PC-3 (cell line): ENCODE measurements at regions not wholly inside any gene's neighbourhood (a gene's known extent, or its start where the extent isn't known, plus 50 kb on each side); places are given as distances from the start of the nearest gene placed in this dataset.

ENCODE experiments used
- ATAC-seq: fragments of 200-7000 bp; cut with Tn5 transposase; 2 replicates; pipeline ENCODE4 v1.9.1; 2020; ENCODE audit warnings: mild to moderate bottlenecking, moderate library complexity
- BruUV-seq: library from RNA; stranded (reverse); fragments of 400-500 nt; replicated peaks from 2 replicates; lab custom pipeline; 2021; lab: Mats Ljungman, UMichigan
- CTCF ChIA-PET: fragments of 300-600 bp; sonication (Branson Sonifier 250); formaldehyde crosslinking; loops from one replicate; lab custom pipeline; 2022; ENCODE audit warnings: antibody characterized with exemption; lab: Charles Lee
- POLR2A ChIA-PET: fragments of 300-600 bp; sonication (Branson Sonifier 250); formaldehyde crosslinking; loops from one replicate; lab custom pipeline; 2022; ENCODE audit warnings: antibody characterized with exemption; ENCODE audit not compliant: unreplicated experiment; lab: Charles Lee
- DNase-seq: peaks from one replicate; pipeline ENCODE4 v3.0.0-alpha.2; 2015
- H2AFZ ChIP-seq: fragments of 300-600 bp; sonication (generic); 2 replicates; pipeline ENCODE4 v1.6.0; 2016; ENCODE audit warnings: antibody characterized with exemption, low read length
- H3F3A ChIP-seq: fragments of 300-600 bp; sonication (generic); one replicate; pipeline ENCODE4 v1.6.0; 2017; ENCODE audit warnings: antibody characterized with exemption, low read length, control low read depth, mild to moderate bottlenecking; ENCODE audit not compliant: unreplicated experiment
- H3K27ac ChIP-seq: fragments of 300-600 bp; sonication (generic); 2 replicates; pipeline ENCODE4 v1.5.1; 2016; ENCODE audit warnings: mild to moderate bottlenecking, low read length
- H3K27me3 ChIP-seq: fragments of 300-600 bp; sonication (generic); 2 replicates; pipeline ENCODE4 v1.6.1; 2016; ENCODE audit warnings: low read length, mixed read lengths
- H3K36me3 ChIP-seq: fragments of 300-600 bp; sonication (generic); 2 replicates; pipeline ENCODE4 v1.6.1; 2016; ENCODE audit warnings: low read depth, mixed run types, low read length, mixed read lengths
- H3K4me1 ChIP-seq: fragments of 300-600 bp; sonication (generic); 2 replicates; pipeline ENCODE4 v1.5.1; 2016; ENCODE audit warnings: low read length; ENCODE audit not compliant: insufficient read depth
- H3K4me2 ChIP-seq: fragments of 300-600 bp; sonication (generic); 2 replicates; pipeline ENCODE4 v1.6.0; 2016; ENCODE audit warnings: low read length
- H3K4me3 ChIP-seq: fragments of 300-600 bp; sonication (generic); 2 replicates; pipeline ENCODE4 v1.5.1; 2016; ENCODE audit warnings: mild to moderate bottlenecking, low read length, mixed read lengths
- H3K79me2 ChIP-seq: fragments of 300-600 bp; sonication (generic); 2 replicates; pipeline ENCODE4 v1.6.1; 2017; ENCODE audit warnings: low read length, mixed read lengths
- H3K9ac ChIP-seq: fragments of 300-600 bp; sonication (generic); 2 replicates; pipeline ENCODE4 v1.6.0; 2016; ENCODE audit warnings: mild to moderate bottlenecking, low read length
- H3K9me2 ChIP-seq: fragments of 300-600 bp; sonication (generic); replicated peaks from 2 replicates; pipeline ENCODE4 v1.6.1; 2016; ENCODE audit warnings: mixed run types, low read length, mixed read lengths
- H3K9me3 ChIP-seq: fragments of 300-600 bp; sonication (generic); 2 replicates; pipeline ENCODE4 v1.6.1; 2016; ENCODE audit warnings: low read length, mixed read lengths
- H4K20me1 ChIP-seq: fragments of 300-600 bp; sonication (generic); 2 replicates; pipeline ENCODE4 v1.6.1; 2016; ENCODE audit warnings: low read length, mixed read lengths
- EZH2 ChIP-seq: fragments of 300-600 bp; sonication (generic); IDR thresholded peaks from one replicate; pipeline ENCODE4 v1.6.1; 2017; ENCODE audit warnings: antibody characterized with exemption, mild to moderate bottlenecking, low read length; ENCODE audit not compliant: unreplicated experiment
- EZH2phosphoT487 ChIP-seq: fragments of 300-600 bp; sonication (generic); IDR thresholded peaks from 2 replicates; pipeline ENCODE4 v1.6.1; 2018; ENCODE audit warnings: mild to moderate bottlenecking, antibody characterized with exemption, low read length, borderline replicate concordance
- intact Hi-C: fragments of 100-400 bp; cut with micrococcal nuclease; formaldehyde crosslinking; loops from 2 replicates; pipeline ENCODE4 v1.9.0; 2023
- TF ChIP-seq, protein P1 (sequence below): fragments of 300-600 bp; sonication (generic); conservative IDR thresholded peaks from 2 replicates; pipeline ENCODE4 v1.5.1; 2017; ENCODE audit warnings: antibody characterized with exemption, low read depth, mild to moderate bottlenecking, low read length

DNA sequence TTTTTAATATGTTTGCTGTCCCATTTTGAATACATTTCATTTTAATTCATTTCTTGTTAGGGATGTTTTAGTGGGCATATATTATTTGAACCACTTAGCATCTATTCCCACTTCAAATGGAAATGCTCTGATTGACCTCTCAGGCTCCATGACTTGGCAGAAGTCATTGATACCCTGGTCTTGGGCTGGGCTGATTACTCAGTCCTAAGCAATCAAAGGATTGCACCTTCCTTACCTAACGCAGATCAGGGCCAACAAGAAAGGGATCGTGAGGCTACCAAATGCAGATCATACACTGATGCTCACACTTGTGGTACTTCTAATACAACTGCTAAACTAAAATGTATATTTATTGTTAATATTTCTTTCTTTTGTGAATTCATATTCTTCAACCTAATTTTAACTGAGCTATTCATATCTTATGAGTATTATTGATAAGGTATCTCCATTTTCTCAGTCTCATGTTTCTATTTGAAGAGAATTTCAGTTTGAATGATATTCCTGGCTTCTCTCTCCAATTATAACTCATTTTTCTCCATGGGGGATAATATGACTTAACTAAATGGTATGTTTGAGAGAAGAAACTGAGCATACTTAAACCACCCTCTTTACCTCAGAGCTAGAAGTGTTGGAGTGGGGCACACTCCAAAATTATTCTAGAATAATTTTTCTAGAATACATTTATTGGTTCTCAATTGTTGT is 615.5 kb upstream of the ADAMTS5 start:
- H3K4me2 ChIP-seq: no peak overlapping the region
- no peak overlapping the region for H2AFZ ChIP-seq
- ChIA-PET CTCF (no interaction called here), POLR2A (interaction anchor here (0.7 kb wide), 1 partner anchor 194 kb away, joined by 4 read pairs; no protein-coding TSS in a partner anchor)
- no peak for DNase-seq
- H4K20me1 ChIP-seq: no peaks in the 10 kb centered on the region
- peaks cover 3% of the 10 kb centered on the region; the same call in 1 of the 2 replicates for H3K4me1 ChIP-seq
- no peaks in the 10 kb centered on the region for H3K79me2 ChIP-seq
- no peak overlapping the region for H3K27ac ChIP-seq
- H3K9me3 ChIP-seq: 0 out of 2 replicates have a peak, but pooled peaks cover 9% of the 10 kb centered on the region
- H3K36me3 ChIP-seq: no peaks in the 10 kb centered on the region
- H3K4me3 ChIP-seq: no peak overlapping the region
- no TSS peak for BruUV-seq
- H3K27me3 ChIP-seq: no peaks in the 10 kb centered on the region
- H3K9ac ChIP-seq: no peak overlapping the region
- TF ChIP-seq EZH2phosphoT487: no peak
- no peak for TF ChIP-seq EZH2
- TF ChIP-seq, protein P1, sequence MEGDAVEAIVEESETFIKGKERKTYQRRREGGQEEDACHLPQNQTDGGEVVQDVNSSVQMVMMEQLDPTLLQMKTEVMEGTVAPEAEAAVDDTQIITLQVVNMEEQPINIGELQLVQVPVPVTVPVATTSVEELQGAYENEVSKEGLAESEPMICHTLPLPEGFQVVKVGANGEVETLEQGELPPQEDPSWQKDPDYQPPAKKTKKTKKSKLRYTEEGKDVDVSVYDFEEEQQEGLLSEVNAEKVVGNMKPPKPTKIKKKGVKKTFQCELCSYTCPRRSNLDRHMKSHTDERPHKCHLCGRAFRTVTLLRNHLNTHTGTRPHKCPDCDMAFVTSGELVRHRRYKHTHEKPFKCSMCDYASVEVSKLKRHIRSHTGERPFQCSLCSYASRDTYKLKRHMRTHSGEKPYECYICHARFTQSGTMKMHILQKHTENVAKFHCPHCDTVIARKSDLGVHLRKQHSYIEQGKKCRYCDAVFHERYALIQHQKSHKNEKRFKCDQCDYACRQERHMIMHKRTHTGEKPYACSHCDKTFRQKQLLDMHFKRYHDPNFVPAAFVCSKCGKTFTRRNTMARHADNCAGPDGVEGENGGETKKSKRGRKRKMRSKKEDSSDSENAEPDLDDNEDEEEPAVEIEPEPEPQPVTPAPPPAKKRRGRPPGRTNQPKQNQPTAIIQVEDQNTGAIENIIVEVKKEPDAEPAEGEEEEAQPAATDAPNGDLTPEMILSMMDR: no peak
- no peaks in the 10 kb centered on the region for H3F3A ChIP-seq
- H3K9me2 ChIP-seq: no peaks in the 10 kb centered on the region
- intact Hi-C loops: no loop called here
- ATAC-seq: no peak

DNA sequence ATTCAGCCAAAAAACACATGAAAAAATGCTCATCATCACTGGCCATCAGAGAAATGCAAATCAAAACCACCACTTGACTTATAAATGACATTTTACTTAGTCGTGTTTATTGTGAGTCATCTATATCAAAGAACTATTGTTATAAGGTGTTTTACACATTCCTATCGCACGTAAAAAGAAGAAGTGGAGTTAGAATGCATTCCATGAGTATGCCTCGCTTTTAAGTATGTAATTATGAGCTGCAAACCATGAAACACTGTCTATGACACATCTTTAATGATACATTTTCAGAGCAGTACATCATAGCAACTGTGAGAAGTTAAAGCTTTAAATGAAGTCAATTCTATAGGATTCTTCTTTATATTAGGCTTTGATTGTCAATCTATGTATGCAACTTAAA is 614.3 kb upstream of the ADAMTS5 start:
- ChIA-PET CTCF (interaction anchor here (0.5 kb wide), 1 partner anchor 85 kb away, joined by 4 read pairs; no protein-coding TSS in a partner anchor), POLR2A (interaction anchor here (0.5 kb wide), 1 partner anchor 1928 kb away, joined by 3 read pairs; no protein-coding TSS in a partner anchor)
- Histone ChIP-seq H3K27ac (no peak overlapping the region), H3K4me3 (no peak overlapping the region), H3K27me3 (no peaks in the 10 kb centered on the region), H3K9me3 (0 out of 2 replicates have a peak, but pooled peaks cover 9% of the 10 kb centered on the region), H3K4me2 (no peak overlapping the region), H2AFZ (no peak overlapping the region), H3F3A (no peaks in the 10 kb centered on the region), H3K79me2 (no peaks in the 10 kb centered on the region), H3K9me2 (no peaks in the 10 kb centered on the region), H4K20me1 (no peaks in the 10 kb centered on the region), H3K36me3 (no peaks in the 10 kb centered on the region), H3K9ac (no peak overlapping the region), H3K4me1 (peaks cover 3% of the 10 kb centered on the region; the same call in 1 of the 2 replicates)
- ATAC-seq: peak; percentile 91
- intact Hi-C loops: loop anchor here (2.0 kb wide), 2 partner anchors 64 to 120 kb away; no protein-coding TSS in a partner anchor
- TF ChIP-seq EZH2 (no peak), EZH2phosphoT487 (no peak)
- TF ChIP-seq, protein P1: no peak
- DNase-seq: peak; percentile 71
- BruUV-seq: no TSS peak

DNA sequence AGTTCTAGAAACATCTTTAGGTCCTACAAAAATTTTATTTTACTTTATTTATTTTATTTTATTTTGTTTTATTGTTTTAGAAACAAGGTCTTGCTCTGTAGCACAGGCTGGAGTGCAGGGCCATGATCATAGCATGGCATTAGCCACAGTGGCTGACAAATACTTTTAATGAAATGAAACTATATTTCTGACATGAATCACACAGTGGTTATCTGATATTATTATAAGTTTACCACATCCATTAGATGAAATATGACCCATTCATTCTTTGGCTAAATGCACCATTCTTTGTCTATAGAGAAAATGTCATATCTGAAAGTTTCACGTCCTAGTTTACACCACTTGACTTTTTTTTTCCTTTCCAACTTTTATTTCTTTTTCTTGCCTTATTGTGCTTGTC is 613.4 kb upstream of the ADAMTS5 start:
- no peak overlapping the region for H3K4me3 ChIP-seq
- no peak overlapping the region for H2AFZ ChIP-seq
- no peaks in the 10 kb centered on the region for H3K36me3 ChIP-seq
- intact Hi-C loops: loop anchor here (2.0 kb wide), 2 partner anchors 65 to 121 kb away; no protein-coding TSS in a partner anchor
- 0 out of 2 replicates have a peak, but pooled peaks cover 9% of the 10 kb centered on the region for H3K9me3 ChIP-seq
- H3K9ac ChIP-seq: no peak overlapping the region
- DNase-seq (peak; percentile 58), ATAC-seq (peak; percentile 91)
- no peaks in the 10 kb centered on the region for H3F3A ChIP-seq
- peak overlapping the region; percentile 41; the same call in 1 of the 2 replicates for H3K27ac ChIP-seq
- POLR2A ChIA-PET: no interaction called here
- BruUV-seq: no TSS peak
- no peak for TF ChIP-seq EZH2
- TF ChIP-seq, protein P1: no peak
- no peak for TF ChIP-seq EZH2phosphoT487
- no peaks in the 10 kb centered on the region for H3K9me2 ChIP-seq
- H3K4me2 ChIP-seq: no peak overlapping the region
- CTCF ChIA-PET: no interaction called here
- H3K27me3 ChIP-seq: no peaks in the 10 kb centered on the region
- no peaks in the 10 kb centered on the region for H4K20me1 ChIP-seq
- H3K79me2 ChIP-seq: no peaks in the 10 kb centered on the region
- H3K4me1 ChIP-seq: peaks cover 3% of the 10 kb centered on the region; the same call in 1 of the 2 replicates
